Activated CD8-positive, alpha-beta memory T cell treated with anti-CD3 and anti-CD28 coated beads for 36 hours (primary cell): ENCODE measurements at regions not wholly inside any gene's neighbourhood (a gene's known extent, or its start where the extent isn't known, plus 50 kb on each side); places are given as distances from the start of the nearest gene placed in this dataset.

ENCODE experiments used
- CTCF ChIA-PET: fragments of 350-600 bp; sonication (Branson Sonifier 250); formaldehyde crosslinking; loops from one replicate; lab custom pipeline; 2021; ENCODE audit warnings: antibody characterized with exemption; lab: Charles Lee
- POLR2A ChIA-PET: fragments of 350-600 bp; sonication (Branson Sonifier 250); formaldehyde crosslinking; loops from one replicate; lab custom pipeline; 2021; ENCODE audit warnings: antibody characterized with exemption; lab: Charles Lee

- CTCF ChIA-PET: no interaction called here
- POLR2A ChIA-PET: no interaction called here
Observed at GRCh38 chr15:73001840-73002239, 50.4 kb upstream of the NEO1 start.

- ChIA-PET POLR2A (no interaction called here), CTCF (no interaction called here)
Observed at GRCh38 chr15:73000293-73000692, 52.0 kb upstream of the NEO1 start.

GRCh38 chr15:72999586-72999985 is 52.7 kb upstream of the NEO1 start:
- ChIA-PET CTCF (no interaction called here), POLR2A (no interaction called here)

GRCh38 chr15:72998681-72999466 is 53.4 kb upstream of the NEO1 start:
- ChIA-PET POLR2A (no interaction called here), CTCF (no interaction called here)

GRCh38 chr15:72998226-72998625 is 54.0 kb upstream of the NEO1 start:
- POLR2A ChIA-PET: no interaction called here
- CTCF ChIA-PET: no interaction called here

- CTCF ChIA-PET: no interaction called here
- POLR2A ChIA-PET: no interaction called here
Observed at GRCh38 chr15:72995849-72996248, 56.4 kb upstream of the NEO1 start.

- CTCF ChIA-PET: no interaction called here
- POLR2A ChIA-PET: no interaction called here
Observed at GRCh38 chr15:72994534-72995177, 57.6 kb upstream of the NEO1 start.

GRCh38 chr15:72992841-72993252 is 59.4 kb upstream of the NEO1 start:
- CTCF ChIA-PET: no interaction called here
- POLR2A ChIA-PET: no interaction called here

- POLR2A ChIA-PET: no interaction called here
- CTCF ChIA-PET: no interaction called here
Observed at GRCh38 chr15:72991026-72991425, 61.2 kb upstream of the NEO1 start.

- POLR2A ChIA-PET: no interaction called here
- CTCF ChIA-PET: no interaction called here
Observed at GRCh38 chr15:72983801-72984545, 68.3 kb upstream of the NEO1 start.

- ChIA-PET CTCF (no interaction called here), POLR2A (no interaction called here)
Observed at GRCh38 chr15:72982714-72983113, 69.5 kb upstream of the NEO1 start.

- ChIA-PET CTCF (no interaction called here), POLR2A (interaction anchor here (0.5 kb wide), 1 partner anchor 193 kb away, joined by 5 read pairs; no protein-coding TSS in a partner anchor)
Observed at GRCh38 chr15:72980661-72981060, 71.6 kb upstream of the NEO1 start.

- ChIA-PET POLR2A (no interaction called here), CTCF (no interaction called here)
Observed at GRCh38 chr15:72979791-72980190, 72.5 kb upstream of the NEO1 start.

GRCh38 chr15:72979308-72979707 is 73.0 kb upstream of the NEO1 start:
- ChIA-PET CTCF (interaction anchor here (0.7 kb wide), 1 partner anchor 9 kb away, joined by 3 read pairs; no protein-coding TSS in a partner anchor), POLR2A (no interaction called here)

GRCh38 chr15:72978223-72978622 is 74.0 kb upstream of the NEO1 start:
- ChIA-PET POLR2A (interaction anchor here (0.6 kb wide), 1 partner anchor 294 kb away, joined by 5 read pairs; no protein-coding TSS in a partner anchor), CTCF (no interaction called here)

- CTCF ChIA-PET: no interaction called here
- POLR2A ChIA-PET: no interaction called here
Observed at GRCh38 chr15:72972362-72972761, 79.9 kb upstream of the NEO1 start.

- ChIA-PET POLR2A (no interaction called here), CTCF (no interaction called here)
Observed at GRCh38 chr15:72971766-72972165, 80.5 kb upstream of the NEO1 start.

GRCh38 chr15:72970933-72971760 is 81.1 kb upstream of the NEO1 start:
- CTCF ChIA-PET: interaction anchor here (1.4 kb wide), 1 partner anchor 110 kb away, joined by 3 read pairs; no protein-coding TSS in a partner anchor
- POLR2A ChIA-PET: no interaction called here

GRCh38 chr15:72968531-72968922 is 83.7 kb upstream of the NEO1 start:
- ChIA-PET CTCF (no interaction called here), POLR2A (no interaction called here)
